Mononuclear cell (primary cell): ENCODE measurements at regions not wholly inside any gene's neighbourhood (a gene's known extent, or its start where the extent isn't known, plus 50 kb on each side); places are given as distances from the start of the nearest gene placed in this dataset.

Source experiments
- H3K27me3 ChIP-seq: 2 replicates; pipeline ENCODE4 v1.6.0; 2011; ENCODE audit warnings: low read length, control low read depth; ENCODE audit not compliant: insufficient read depth
- H3K4me1 ChIP-seq: 2 replicates; pipeline ENCODE4 v1.5.1; 2011; ENCODE audit warnings: mild to moderate bottlenecking, low read length, control low read depth; ENCODE audit not compliant: insufficient read depth
- H3K4me3 ChIP-seq: 2 replicates; pipeline ENCODE4 v1.5.1; 2011; ENCODE audit warnings: mild to moderate bottlenecking, low read length, moderate library complexity
- H3K9me3 ChIP-seq: 2 replicates; pipeline ENCODE4 v1.5.1; 2011; ENCODE audit warnings: low read depth, mild to moderate bottlenecking, control low read depth, low read length

DNA sequence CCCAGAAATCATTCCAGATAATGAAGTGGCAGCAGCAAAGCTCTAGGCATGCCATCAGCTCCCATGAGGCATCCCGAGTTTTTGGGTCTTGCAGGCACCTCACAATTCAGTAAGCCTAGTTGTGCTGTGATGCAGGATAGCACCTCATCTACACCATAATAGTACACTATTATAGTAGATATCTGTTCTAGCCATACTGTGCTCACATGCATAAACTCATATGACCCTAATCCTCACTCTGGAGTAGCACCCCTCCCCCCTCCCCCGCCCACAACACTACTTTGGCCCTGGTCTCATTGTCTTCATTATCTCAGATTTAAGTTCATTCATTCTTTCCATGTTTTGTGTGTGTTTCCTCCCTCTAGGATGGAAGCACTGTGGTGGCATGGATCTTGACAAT lies 102.5 kb upstream of the PITX1 start:
- H3K9me3 ChIP-seq: no peaks in the 10 kb centered on the region
- peaks cover 41% of the 10 kb centered on the region for H3K4me1 ChIP-seq
- no peaks in the 10 kb centered on the region for H3K27me3 ChIP-seq
- H3K4me3 ChIP-seq: no peak overlapping the region

DNA sequence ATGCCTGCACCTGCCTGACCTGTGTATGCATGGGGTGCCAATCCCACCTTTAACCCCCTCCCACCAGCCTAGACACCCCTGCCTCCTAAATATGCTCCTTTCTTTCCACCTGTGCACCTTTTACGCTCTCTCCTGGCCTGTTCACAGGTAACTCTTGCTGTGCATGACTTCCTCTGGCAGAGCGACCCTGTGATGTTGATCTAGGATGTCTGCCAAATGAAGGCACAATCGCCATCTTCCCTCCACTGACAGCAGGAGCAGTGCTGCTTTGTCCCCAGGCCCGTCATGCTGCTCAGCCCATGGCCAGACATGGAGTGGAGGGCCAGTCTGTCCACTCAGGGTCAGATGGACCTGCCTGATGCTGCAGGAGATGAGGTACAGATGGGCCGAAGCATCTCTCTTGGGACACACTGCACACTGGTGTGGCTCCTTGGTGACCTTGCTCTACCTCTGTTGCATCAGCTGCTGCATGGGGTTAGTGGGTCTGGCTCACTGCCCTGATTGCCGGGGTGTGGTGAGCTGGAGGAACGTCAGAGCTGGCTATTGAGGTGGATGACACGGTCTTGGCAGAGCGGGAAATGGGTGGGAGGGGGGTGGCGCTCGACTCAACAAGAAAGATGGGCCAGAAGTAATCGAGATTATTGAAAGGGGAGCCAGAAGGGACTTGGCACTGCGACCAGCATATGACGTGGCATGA lies 101.7 kb upstream of the PITX1 start:
- peaks cover 32% of the 10 kb centered on the region for H3K4me1 ChIP-seq
- no peaks in the 10 kb centered on the region for H3K9me3 ChIP-seq
- H3K4me3 ChIP-seq: no peak overlapping the region
- no peaks in the 10 kb centered on the region for H3K27me3 ChIP-seq

DNA sequence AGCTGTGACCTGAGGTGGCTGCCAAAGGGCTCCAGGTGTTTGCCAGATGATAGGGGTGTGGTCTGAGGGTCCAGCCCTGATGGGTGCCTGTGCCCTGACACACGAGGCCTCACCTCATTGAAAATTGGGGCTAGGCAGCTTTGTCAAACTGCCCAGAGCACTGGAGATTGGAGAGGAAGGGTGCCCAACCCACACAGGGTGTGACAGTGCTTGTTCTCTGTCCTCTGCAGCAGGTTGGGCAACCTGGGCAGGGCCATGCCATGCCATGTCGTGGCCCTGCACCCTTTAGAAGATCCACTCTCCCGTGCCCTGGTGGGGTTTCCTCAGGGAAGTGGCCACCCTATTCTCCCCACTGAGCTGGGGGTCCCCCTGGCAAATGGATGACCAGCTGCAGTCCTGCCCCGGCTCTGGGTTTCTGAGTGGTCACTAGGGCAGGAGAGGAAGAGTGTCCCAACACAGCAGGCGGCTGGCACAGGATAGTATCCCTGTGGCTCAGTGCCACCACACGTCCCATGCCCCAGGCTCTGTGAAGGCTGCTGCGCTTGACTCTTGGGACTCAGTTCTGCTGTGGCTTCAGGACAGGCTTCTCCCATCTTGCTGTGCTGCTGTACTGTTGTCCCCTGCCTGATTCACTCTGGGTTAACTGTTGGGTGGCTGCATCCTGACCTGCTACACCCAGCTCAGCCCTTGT lies 100.8 kb upstream of the PITX1 start:
- H3K4me1 ChIP-seq: peaks cover 24% of the 10 kb centered on the region
- H3K4me3 ChIP-seq: no peak overlapping the region
- H3K27me3 ChIP-seq: no peaks in the 10 kb centered on the region

DNA sequence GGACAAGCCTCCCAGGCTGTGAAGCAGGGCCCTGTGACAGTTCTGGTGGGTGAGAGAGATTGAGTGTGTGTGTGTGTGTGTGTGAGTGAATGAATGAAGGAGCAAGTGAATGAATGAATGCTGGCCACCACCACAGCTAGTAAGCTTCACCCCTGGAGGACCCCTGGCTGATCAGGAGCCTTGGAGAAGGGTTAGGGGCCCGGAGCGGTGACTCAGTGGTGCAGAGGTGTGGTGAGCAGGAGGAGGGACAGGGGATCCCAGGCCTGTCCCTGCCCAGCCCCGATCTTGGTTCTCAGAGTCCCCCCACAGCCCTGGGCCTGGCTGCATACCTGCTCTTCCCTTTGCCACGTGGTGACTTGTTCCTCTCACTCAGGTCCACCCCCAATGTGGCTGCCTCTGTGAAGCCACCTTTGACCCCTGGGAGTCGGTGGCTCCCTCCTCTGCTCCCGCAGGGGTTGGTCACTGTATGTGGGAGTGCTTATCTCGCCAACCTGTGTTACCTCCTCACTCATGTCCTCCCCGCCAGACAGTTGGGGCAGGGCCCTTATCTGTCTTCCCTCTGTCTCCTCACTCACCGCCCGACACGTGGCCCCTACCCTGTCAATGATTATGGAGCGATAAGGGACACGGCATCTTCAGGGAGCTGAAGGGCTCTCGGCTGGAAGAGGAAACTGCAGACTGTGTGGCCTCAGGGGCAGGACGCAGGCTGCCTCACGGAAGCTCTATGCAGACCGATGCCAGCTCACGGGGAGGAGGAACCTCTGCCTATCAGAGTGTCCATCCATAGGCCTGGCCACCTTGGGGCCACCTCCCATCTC lies 99.9 kb upstream of the PITX1 start:
- no peaks in the 10 kb centered on the region for H3K27me3 ChIP-seq
- no peak overlapping the region for H3K4me3 ChIP-seq
- no peaks in the 10 kb centered on the region for H3K9me3 ChIP-seq
- H3K4me1 ChIP-seq: peaks cover 17% of the 10 kb centered on the region

More for the DNA sequence above, 100.8 kb upstream of the PITX1 start:
- H3K9me3 ChIP-seq: no peaks in the 10 kb centered on the region

DNA sequence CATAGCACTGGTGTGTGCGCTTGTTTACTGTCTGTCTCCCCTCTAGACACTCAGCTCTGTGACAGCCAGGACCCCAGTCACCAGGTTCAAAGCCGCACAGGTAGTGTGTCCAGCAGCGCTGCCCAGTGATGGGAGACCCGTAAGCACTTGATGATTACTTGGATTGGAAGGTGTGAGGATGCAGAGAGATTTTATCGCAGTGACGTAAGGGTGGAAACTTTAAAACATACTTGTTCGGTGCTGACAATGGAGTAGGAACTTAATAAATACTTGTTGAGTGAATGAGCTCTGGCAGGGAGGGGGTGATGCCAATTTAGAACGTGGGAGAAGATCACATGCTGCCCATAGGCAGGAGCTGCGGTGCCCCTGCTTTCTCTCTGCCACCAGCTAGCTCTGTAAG lies 99.2 kb upstream of the PITX1 start:
- H3K27me3 ChIP-seq: no peaks in the 10 kb centered on the region
- H3K9me3 ChIP-seq: no peaks in the 10 kb centered on the region
- H3K4me1 ChIP-seq: peaks cover 17% of the 10 kb centered on the region
- no peak overlapping the region for H3K4me3 ChIP-seq

DNA sequence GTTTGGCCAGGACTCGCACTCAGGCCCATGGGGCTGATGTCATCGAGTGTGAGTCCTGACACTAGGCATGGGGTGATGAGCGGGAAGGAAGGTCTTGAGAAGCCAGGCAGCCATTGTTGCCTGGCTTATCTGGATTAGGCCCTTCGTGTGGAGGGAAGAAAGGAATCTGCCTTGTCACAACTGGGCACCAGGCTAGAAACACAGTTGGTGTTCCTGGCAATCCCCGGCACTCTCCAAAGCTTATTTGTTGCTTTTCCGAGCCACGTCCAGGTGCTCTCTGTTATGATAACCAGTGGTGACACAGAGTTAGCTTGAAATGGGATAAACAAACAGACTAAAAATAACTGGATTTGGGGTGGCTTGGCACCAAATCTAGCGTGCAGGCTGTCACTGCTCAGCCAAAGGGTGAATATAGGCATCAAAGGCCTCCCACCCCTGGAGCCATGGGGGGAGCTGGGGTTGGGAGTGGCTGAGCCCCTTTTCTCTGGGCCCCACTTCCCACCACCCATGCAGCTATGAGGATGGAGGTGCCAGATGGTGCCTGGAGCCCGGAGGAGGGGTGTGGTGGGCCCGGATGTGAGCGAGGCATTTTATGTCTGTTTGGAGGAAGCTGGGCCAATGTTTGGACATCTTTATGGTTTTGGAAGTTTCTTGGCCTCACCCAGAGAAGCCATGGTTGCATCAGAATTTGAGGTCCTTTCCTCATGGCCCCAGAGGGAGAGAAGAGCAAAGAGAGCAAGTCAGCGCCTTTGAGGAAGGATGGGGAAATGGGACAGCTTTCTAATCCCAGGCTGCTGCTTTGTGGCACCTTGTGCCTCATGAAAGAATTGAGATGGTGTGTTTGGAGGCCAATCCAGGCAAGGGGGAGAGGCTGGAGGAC lies 98.0 kb upstream of the PITX1 start:
- Histone ChIP-seq H3K27me3 (no peaks in the 10 kb centered on the region), H3K9me3 (no peaks in the 10 kb centered on the region), H3K4me1 (peaks cover 17% of the 10 kb centered on the region), H3K4me3 (no peak overlapping the region)

DNA sequence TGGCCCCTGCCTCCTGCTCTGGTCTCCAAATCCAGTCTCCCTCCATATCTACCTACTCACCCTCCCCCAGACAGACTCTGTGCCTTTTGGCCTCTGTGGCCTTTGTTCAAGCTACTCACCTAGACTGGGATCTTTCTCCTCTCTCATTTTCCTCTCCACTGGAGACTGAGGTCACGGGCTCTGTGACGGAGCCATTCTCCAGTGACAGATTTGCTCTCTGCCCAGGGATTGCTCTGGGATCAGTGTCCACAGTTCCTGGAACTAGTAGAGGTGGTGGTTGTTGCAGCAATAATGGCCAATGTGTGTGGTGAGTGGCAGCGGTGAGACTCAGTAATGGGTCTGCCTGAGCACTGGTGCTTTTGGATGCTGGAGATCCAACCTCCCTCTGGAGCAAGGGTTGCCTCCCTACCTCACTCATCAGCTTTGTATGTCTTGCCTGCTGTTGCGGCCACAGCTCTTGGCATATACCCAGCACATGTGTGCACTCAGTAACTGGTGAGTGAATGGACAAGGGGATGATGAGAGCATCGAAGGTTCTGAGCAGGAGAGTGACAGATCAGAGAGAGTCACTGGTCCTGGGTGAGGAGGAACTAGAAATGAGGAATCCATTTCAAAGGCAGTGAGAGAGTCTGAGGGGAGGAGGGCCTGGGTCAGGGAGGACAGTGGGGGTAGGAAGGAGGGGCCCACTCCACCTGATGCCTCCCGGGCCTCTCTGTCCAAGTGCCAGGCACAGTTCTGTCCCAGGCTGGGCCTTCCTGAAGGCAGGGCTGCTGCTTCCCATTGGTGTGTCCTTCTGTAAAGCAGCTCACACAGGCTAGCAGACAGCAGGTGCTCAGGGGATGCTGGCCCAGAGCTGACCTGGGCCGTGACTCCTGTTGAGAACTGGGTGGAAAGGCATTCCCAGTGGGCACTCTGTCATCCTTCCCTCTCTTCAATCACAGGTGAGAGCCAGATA lies 96.5 kb upstream of the PITX1 start:
- no peak overlapping the region for H3K4me3 ChIP-seq
- peaks cover 13% of the 10 kb centered on the region for H3K4me1 ChIP-seq
- no peaks in the 10 kb centered on the region for H3K9me3 ChIP-seq
- no peaks in the 10 kb centered on the region for H3K27me3 ChIP-seq

DNA sequence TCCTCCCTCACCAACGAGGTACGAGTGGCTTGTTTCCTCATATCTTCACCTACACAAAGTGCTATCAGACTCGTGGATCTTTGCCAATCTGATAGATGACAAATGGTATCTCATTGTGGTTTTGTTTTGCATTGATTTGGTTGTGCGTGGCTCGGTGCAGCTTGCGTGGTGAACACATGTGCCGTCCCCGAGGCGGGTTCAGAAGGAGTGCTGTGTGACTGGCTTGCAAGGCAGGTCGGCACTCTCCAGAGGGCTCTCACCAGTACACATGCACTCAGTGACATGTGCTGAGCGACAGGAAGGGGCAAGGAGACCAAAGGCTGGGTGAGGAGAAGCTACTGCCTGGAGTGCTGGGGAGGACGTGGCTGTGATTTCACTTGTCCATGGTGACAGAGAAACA lies 95.3 kb upstream of the PITX1 start:
- Histone ChIP-seq H3K9me3 (no peaks in the 10 kb centered on the region), H3K4me3 (no peak overlapping the region), H3K4me1 (peaks cover 9% of the 10 kb centered on the region), H3K27me3 (no peaks in the 10 kb centered on the region)

DNA sequence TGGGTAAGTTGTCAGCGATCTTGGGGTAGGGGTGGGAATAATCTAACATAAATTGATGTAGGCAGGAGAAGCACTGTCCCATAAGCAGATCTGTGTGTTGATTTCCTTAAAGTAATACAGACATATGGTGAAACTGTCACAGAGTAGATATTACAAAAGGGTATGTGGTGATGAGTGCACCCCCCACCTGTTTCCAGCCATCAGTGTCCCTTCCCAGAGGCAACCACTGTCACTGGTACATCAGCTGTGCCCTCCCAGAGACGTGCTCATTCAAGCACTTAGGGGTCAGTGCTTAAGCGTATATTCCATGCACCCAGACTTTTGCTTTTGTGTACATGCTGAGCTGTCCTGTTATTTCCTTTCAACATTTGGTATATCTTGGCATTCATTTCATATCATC lies 94.3 kb upstream of the PITX1 start:
- H3K27me3 ChIP-seq: no peaks in the 10 kb centered on the region
- peaks cover 3% of the 10 kb centered on the region for H3K4me1 ChIP-seq
- no peak overlapping the region for H3K4me3 ChIP-seq
- H3K9me3 ChIP-seq: no peaks in the 10 kb centered on the region

DNA sequence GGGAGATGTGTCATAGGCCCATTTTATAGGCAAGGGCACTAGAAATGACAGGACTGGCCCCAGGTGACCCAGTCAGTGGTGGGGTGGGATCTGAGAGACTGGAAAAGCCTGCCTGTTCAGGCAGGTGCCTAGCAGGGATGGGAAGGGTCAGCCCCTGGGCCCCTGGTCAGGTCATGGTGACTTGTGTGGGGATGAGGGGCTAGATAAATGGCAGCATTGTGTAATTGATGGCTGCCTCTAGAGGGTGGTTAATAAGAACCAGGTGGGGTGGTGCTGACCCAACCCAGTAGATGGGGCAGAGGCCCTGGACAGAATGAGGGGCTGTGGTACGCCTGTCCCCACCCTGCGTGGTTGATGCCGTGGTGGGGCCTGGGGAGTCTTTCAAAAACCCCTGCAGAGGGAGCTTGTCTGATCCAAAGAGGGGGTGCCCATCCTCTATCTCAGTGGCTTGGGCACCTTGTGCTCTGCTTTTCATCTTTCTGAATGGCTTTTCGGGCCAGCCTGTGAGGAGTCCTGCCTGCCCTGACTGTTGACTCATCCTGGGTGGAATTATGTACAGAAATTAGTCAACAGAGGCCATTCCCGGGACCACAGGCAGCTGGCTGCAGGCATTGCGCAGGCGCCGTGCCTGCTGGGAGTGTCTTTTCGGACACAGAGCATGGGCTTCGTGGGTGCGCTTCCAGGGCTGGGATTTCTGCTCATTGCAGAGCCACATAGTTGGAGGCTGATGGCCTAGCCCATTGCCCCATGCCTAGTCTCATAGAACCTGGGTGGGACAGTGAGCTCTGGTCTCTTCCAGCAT lies 93.6 kb upstream of the PITX1 start:
- no peaks in the 10 kb centered on the region for H3K9me3 ChIP-seq
- no peak overlapping the region for H3K4me3 ChIP-seq

DNA sequence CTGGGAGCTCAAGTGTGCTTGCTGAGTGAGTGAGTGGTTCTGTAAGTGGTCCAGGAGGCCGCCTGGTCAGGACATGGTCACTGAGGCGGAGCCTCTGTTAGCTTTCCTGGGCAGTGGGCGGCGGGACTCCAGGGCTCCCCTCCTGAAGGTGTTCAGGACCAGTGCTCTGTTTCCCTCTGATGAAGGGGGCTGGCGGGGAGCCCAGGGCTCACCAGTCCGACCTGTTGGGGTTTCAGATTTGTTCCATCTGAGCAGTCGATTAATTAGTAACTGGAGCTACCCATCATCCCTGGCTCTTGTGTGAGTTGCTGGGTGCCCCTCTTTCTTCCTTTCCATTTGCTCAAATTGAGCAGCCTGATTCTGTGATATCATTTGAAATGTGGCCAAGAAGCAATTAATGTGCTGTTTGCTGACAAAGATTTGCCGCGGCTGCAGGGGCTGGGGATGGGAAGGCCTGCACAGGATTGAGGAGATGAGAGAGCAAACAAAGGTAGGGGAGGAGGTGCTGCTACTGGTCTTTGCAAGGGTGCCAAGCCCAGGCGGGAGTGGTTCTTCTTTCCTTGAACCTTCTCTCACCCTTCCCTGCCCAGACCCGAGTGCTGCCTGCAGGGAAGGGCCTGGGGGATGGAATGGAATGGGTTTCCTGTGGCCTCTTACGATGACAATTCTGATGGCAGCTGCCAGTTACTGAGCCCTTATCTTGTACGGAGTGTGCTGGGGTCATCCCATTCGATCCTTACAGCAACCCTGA lies 92.8 kb upstream of the PITX1 start:
- Histone ChIP-seq H3K4me1 (no peaks in the 10 kb centered on the region), H3K9me3 (no peaks in the 10 kb centered on the region), H3K4me3 (no peak overlapping the region), H3K27me3 (no peaks in the 10 kb centered on the region)

More for the DNA sequence above, 93.6 kb upstream of the PITX1 start:
- peaks cover 3% of the 10 kb centered on the region for H3K4me1 ChIP-seq
- H3K27me3 ChIP-seq: no peaks in the 10 kb centered on the region

DNA sequence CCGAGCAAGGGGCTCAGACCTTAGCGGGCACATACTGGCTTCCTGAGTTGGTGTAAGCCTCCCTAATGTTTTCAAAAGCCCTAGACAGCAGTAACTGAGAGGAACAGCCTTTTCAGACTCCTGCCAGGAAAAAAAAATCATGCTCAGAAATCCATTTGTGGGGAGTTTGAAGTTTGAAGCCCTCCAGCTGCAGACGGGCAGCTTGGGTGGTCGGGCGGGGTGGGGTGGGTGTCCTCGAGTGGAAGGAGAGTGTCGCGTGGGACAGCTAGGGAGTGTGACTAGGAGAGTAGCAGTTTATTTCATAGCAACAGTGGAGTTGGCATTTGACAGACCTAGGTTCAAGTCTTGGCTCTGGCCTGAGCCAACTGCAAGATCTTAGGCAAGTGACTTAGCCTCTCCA lies 90.7 kb upstream of the PITX1 start:
- no peaks in the 10 kb centered on the region for H3K9me3 ChIP-seq

DNA sequence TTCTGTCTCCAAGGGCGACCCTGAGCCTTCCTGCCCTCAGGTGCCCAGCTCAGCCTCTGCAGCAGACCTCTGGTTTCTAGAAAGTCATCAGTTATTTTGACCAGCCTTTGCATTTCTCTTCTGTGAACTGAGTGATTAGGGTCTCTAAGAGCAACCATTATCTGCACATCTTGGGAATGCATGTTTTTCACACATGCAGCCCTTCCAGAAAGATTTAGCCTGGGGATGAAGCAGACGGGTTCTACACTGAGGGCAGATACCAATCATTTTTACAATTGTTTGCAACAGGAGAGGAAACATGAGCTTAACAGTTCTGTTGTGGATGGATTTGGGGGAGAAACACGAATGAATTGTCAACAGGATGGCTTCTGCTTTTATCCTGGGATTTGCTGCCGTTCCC lies 90.1 kb upstream of the PITX1 start:
- H3K4me1 ChIP-seq: no peaks in the 10 kb centered on the region
- H3K9me3 ChIP-seq: no peaks in the 10 kb centered on the region
- H3K4me3 ChIP-seq: no peak overlapping the region
- H3K27me3 ChIP-seq: no peaks in the 10 kb centered on the region

More for the DNA sequence above, 90.7 kb upstream of the PITX1 start:
- no peaks in the 10 kb centered on the region for H3K4me1 ChIP-seq
- no peak overlapping the region for H3K4me3 ChIP-seq
- no peaks in the 10 kb centered on the region for H3K27me3 ChIP-seq
